HFF-Myc (cell line): ENCODE measurements at regions not wholly inside any gene's neighbourhood (a gene's known extent, or its start where the extent isn't known, plus 50 kb on each side); places are given as distances from the start of the nearest gene placed in this dataset.

Experiments
- DNase-seq: peaks from one replicate; pipeline ENCODE4 v3.0.0-alpha.2; 2011; ENCODE audit warnings: low read depth; ENCODE audit errors: extremely low read depth
- H3K4me3 ChIP-seq: replicated peaks from 2 replicates; pipeline ENCODE4 v1.5.1; 2011; ENCODE audit warnings: low read depth, mild to moderate bottlenecking, control low read depth, low read length
- CTCF ChIP-seq: IDR thresholded peaks from 2 replicates; pipeline ENCODE4 v1.5.1; 2012; ENCODE audit warnings: mild to moderate bottlenecking, low read depth, low read length, control low read depth; ENCODE audit errors: missing control alignments

- no peak for TF ChIP-seq CTCF
- no peak for DNase-seq
- no peak overlapping the region for H3K4me3 ChIP-seq
Observed at GRCh38 chr3:16028604-16029003, 145.9 kb upstream of the GALNT15 start.

GRCh38 chr3:16030342-16030741 is 144.1 kb upstream of the GALNT15 start:
- TF ChIP-seq CTCF = no peak
- DNase-seq = no peak
- H3K4me3 ChIP-seq = no peak overlapping the region

GRCh38 chr3:16031434-16031833 is 143.0 kb upstream of the GALNT15 start:
- TF ChIP-seq CTCF = no peak
- no peak for DNase-seq
- no peak overlapping the region for H3K4me3 ChIP-seq

- DNase-seq = no peak
- no peak overlapping the region for H3K4me3 ChIP-seq
- TF ChIP-seq CTCF = no peak
Observed at GRCh38 chr3:16033889-16034687, 140.4 kb upstream of the GALNT15 start.

GRCh38 chr3:16040991-16041390 is 133.5 kb upstream of the GALNT15 start:
- TF ChIP-seq CTCF = no peak
- H3K4me3 ChIP-seq = no peak overlapping the region
- DNase-seq = no peak

GRCh38 chr3:16048435-16049318 is 125.8 kb upstream of the GALNT15 start:
- no peak for DNase-seq
- no peak overlapping the region for H3K4me3 ChIP-seq
- peak; percentile 70 for TF ChIP-seq CTCF
